A549 (cell line): ENCODE measurements at regions not wholly inside any gene's neighbourhood (a gene's known extent, or its start where the extent isn't known, plus 50 kb on each side); places are given as distances from the start of the nearest gene placed in this dataset.

Experiments
- BHLHE40 ChIP-seq: IDR thresholded peaks from 2 replicates; pipeline ENCODE4 v1.6.1; 2012; ENCODE audit warnings: low read depth, low read length, inconsistent platforms
- JUNB ChIP-seq: fragments of >200 bp; sonication (Bioruptor Twin); formaldehyde crosslinking; IDR thresholded peaks from 2 replicates; pipeline ENCODE4 v1.6.1; 2016
- POLR2A ChIP-seq: IDR thresholded peaks from 2 replicates; pipeline ENCODE4 v1.6.1; 2012; ENCODE audit warnings: mild to moderate bottlenecking, low read length
- TF ChIP-seq, protein P1 (sequence below): fragments of >200 bp; sonication (Bioruptor Twin); formaldehyde crosslinking; IDR thresholded peaks from 3 replicates; pipeline ENCODE4 v1.5.1; 2016
- TF ChIP-seq, protein P2 (sequence below): fragments of 200-600 bp; sonication (generic); IDR thresholded peaks from 2 replicates; pipeline ENCODE4 v1.6.1; 2016; ENCODE audit warnings: antibody characterized with exemption, mild to moderate bottlenecking, moderate library complexity

DNA sequence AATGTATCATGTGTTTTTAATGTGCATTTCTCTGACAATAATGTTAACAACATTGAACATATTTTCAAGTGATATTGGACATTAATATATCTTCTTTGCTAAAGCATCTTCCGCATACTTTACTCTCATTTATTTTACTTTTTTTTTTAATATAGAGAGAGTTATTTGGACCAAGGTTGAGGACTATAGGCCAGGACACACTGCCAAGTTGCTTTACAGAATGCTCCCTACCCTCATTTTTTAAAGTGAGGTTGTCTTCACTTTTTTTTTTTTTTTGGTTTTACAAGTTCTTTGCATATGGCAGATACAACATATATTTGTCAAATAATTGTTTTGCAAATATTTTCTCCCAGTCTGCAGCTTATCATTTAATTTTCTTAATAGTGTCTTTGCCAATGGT is 201.8 kb downstream of the OSR1 start:
- TF ChIP-seq BHLHE40 (no peak), POLR2A (no peak), JUNB (no peak)
- TF ChIP-seq, protein P1, sequence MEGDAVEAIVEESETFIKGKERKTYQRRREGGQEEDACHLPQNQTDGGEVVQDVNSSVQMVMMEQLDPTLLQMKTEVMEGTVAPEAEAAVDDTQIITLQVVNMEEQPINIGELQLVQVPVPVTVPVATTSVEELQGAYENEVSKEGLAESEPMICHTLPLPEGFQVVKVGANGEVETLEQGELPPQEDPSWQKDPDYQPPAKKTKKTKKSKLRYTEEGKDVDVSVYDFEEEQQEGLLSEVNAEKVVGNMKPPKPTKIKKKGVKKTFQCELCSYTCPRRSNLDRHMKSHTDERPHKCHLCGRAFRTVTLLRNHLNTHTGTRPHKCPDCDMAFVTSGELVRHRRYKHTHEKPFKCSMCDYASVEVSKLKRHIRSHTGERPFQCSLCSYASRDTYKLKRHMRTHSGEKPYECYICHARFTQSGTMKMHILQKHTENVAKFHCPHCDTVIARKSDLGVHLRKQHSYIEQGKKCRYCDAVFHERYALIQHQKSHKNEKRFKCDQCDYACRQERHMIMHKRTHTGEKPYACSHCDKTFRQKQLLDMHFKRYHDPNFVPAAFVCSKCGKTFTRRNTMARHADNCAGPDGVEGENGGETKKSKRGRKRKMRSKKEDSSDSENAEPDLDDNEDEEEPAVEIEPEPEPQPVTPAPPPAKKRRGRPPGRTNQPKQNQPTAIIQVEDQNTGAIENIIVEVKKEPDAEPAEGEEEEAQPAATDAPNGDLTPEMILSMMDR, result no peak
- TF ChIP-seq, protein P2, sequence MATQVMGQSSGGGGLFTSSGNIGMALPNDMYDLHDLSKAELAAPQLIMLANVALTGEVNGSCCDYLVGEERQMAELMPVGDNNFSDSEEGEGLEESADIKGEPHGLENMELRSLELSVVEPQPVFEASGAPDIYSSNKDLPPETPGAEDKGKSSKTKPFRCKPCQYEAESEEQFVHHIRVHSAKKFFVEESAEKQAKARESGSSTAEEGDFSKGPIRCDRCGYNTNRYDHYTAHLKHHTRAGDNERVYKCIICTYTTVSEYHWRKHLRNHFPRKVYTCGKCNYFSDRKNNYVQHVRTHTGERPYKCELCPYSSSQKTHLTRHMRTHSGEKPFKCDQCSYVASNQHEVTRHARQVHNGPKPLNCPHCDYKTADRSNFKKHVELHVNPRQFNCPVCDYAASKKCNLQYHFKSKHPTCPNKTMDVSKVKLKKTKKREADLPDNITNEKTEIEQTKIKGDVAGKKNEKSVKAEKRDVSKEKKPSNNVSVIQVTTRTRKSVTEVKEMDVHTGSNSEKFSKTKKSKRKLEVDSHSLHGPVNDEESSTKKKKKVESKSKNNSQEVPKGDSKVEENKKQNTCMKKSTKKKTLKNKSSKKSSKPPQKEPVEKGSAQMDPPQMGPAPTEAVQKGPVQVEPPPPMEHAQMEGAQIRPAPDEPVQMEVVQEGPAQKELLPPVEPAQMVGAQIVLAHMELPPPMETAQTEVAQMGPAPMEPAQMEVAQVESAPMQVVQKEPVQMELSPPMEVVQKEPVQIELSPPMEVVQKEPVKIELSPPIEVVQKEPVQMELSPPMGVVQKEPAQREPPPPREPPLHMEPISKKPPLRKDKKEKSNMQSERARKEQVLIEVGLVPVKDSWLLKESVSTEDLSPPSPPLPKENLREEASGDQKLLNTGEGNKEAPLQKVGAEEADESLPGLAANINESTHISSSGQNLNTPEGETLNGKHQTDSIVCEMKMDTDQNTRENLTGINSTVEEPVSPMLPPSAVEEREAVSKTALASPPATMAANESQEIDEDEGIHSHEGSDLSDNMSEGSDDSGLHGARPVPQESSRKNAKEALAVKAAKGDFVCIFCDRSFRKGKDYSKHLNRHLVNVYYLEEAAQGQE, result no peak
